Kidney capillary endothelial cell (primary cell): ENCODE measurements at regions not wholly inside any gene's neighbourhood (a gene's known extent, or its start where the extent isn't known, plus 50 kb on each side); places are given as distances from the start of the nearest gene placed in this dataset.
"Not testable (repeated sequence)": the region's sequence is repeated elsewhere in the genome, so short reads cannot be mapped to it uniquely, and the experiment has no call there.

Experiments
- DNase-seq: peaks from one replicate; pipeline ENCODE4 v3.0.0-alpha.2; 2018; ENCODE audit warnings: low spot score

GRCh38 chr16:72455743-72456659 is 284.0 kb upstream of the PMFBP1 start:
- no peak for DNase-seq

GRCh38 chr16:72453856-72454255 is 281.9 kb upstream of the PMFBP1 start:
- DNase-seq: not testable (repeated sequence)

DNA sequence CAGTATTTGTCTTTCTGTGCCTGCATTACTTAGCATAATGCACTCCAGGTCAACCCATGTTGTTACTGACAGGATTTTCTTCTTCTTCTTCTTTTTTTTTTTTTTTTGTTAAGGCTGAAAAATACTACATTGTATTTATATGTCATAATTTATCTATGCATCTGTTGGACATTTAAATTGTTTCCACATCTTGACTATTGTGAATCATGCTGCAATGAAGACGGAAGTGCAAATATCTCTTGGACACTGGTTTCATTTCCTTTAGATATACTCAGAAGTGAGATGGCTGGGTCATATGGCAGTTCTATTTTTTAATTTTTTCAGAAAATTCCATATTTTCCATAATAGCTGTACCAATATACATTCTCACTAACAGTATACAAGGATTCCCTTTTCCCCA is 272.7 kb upstream of the PMFBP1 start:
- no peak for DNase-seq

DNA sequence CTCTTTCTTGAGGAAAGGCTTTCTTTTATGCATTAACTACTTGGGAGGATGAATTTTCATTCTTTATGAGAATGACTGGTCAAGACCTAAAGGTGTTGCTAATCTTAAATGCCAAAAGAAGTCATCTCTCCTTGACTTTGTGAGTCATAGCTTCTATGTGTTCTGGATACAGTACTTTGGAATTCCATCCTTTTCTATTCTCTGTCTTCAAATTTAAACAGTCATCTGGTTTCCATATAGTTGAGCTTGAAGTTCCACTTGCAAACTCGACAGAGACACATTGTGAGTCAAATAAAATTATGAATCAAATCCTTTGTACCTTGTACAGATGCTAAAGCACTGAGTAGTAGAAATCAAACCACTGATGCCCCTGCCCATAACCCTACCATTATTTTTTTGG is 271.9 kb upstream of the PMFBP1 start:
- no peak for DNase-seq

- no peak for DNase-seq
Observed at GRCh38 chr16:72442385-72443158, 270.6 kb upstream of the PMFBP1 start.

DNA sequence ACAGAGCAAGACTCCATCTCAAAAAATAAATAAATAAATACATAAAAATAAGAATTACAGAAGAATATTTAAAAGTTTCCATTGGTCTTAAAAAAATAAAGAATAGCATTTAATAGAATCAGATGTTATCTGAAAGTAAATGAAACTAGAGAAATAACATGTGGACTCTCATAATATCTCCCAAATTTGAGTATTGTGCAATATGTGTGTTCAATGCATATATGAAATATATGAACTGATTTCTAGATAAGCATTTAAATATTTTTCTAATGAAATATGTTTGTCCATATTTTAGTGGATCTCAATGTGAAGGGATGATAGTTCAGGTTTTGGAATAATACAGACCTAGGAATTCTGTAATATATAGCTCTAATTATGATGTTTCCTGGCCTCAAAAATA is 265.9 kb upstream of the PMFBP1 start:
- DNase-seq: no peak

GRCh38 chr16:72434159-72434558 is 262.2 kb upstream of the PMFBP1 start:
- no peak for DNase-seq

DNA sequence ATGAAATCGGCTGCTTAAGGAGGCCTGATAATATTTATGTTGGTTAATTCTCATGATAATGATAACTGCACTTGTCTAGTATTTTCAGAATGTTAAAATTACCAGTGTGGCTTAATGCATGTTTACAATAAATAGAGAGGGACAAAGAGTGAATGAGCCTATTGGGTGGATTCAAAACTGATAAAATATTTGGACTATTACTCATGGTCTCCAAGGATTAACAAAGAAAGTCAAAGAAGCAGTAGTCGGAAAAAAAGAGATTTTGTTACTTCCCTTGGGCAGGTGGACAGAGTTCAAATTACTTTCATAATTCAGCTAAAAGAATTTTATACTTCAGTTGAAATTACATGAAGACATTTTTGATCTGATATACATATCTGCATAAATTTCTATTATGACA is 258.2 kb upstream of the PMFBP1 start:
- no peak for DNase-seq

DNA sequence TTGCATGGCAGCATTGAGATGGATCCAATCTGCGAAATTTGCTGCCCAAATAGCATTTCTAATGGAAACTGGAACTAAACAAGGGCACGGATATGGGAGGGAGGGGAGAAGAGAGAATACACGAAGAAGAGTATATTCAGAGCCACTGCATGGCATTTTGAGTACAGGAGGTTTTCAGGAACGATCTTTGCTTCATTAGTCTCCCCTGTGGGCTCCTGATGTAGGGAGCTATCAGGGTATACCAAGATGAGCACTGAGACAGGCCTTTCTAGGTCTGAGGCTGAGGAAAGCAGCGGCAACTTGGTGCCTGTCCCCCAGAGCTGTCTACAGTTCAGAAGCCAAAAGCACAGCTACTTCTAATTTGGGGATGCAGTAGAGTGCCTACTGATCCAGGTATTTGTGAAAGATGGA is 257.7 kb upstream of the PMFBP1 start:
- no peak for DNase-seq

GRCh38 chr16:72428681-72429376 is 256.9 kb upstream of the PMFBP1 start:
- no peak for DNase-seq

- no peak for DNase-seq
Observed at GRCh38 chr16:72427783-72428331, 255.9 kb upstream of the PMFBP1 start.

- DNase-seq: no peak
Observed at GRCh38 chr16:72427051-72427782, 255.3 kb upstream of the PMFBP1 start.

- no peak for DNase-seq
Observed at GRCh38 chr16:72426386-72426785, 254.4 kb upstream of the PMFBP1 start.

DNA sequence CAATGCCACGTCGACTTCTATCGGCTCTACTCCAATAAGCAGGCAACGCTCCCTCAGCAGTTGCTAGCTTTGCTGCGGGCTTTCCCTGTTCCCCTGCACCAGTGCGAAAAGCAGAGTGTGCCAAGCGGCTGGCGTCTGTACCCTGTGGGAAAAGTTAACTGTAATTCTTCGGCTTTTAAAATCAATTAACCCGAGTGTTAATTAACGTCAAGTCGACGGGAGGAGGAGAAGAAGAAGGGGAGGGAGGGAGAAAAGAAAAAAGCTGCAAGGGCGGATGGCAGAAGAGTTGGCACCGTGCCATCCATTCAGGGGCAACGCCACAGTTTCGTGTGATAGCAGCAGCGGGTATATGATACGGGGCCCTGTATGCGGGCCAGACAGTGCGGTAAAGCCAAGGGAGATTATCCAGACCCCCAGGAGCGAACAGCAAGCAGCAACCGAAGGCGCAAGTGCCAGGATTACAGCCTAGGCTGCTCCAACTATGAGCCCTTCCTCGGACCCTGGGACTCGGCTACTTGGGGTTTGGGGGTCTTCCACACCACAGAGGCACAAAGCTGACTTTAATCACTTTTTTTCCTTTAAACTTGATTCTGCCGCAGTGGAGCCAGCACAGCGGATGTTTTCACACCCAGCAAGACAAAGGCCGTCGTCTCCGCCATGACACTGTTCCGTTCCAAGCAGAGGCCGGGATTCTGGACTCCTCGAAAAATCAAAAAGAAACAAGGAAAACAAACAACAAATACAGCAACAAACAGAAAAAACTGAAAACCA is 253.8 kb upstream of the PMFBP1 start:
- no peak for DNase-seq

DNA sequence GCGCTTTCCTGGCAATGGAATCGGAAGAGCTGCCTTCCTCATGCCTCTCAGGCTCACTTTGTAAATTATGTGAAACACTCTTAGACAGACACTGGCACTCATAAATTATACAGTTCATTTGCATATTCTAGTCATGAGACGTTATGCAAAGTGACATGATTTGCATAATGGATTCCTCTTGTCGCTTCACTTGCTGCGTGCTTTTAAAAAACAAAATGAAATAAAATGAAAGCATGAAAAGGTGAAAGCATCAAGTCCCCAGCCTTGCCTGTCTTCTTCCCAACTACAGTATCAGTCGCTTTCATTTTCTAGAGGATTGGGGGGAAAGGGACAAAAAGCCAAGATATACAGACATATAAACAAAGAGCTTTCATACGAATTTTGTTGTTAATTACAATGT is 252.8 kb upstream of the PMFBP1 start:
- no peak for DNase-seq

DNA sequence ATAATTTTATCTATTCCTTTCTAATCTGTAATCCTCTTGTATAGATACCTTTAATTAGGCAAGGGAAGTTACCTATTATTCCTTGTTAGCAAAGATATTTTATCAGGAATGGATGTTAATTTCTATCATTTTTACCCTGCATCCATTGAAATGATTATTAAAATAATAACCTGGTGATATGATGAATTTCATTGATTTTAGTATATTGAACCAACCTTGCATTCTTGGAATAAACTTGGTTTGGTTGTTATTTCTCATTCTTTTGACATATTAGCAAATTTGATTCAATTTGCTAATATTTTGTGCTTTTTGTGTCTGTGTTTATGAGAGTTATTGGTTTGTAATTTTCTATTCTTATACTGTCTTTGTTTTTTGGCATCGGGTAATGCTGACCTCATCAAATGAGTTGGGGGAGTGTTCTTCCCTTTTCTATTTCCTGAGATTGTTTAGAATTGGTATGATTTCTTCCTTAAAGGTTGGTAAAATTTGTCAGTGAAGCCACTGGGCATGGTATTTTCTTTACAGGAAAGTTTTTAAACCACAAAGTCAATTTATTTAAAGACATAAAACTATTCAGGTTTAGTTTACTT is 250.4 kb upstream of the PMFBP1 start:
- DNase-seq: no peak

- no peak for DNase-seq
Observed at GRCh38 chr16:72419638-72420037, 247.7 kb upstream of the PMFBP1 start.

GRCh38 chr16:72415379-72415778 is 243.4 kb upstream of the PMFBP1 start:
- DNase-seq: no peak

GRCh38 chr16:72410492-72410891 is 238.5 kb upstream of the PMFBP1 start:
- no peak for DNase-seq

- DNase-seq: no peak
Observed at GRCh38 chr16:72409423-72409822, 237.5 kb upstream of the PMFBP1 start.
